Gastroesophageal sphincter (tissue), 4 donors: ENCODE measurements at regions not wholly inside any gene's neighbourhood (a gene's known extent, or its start where the extent isn't known, plus 50 kb on each side); places are given as distances from the start of the nearest gene placed in this dataset.
A peak's percentile ranks its signal among the peaks of the same experiment; 100 is the strongest.

Source experiments
- ATAC-seq: fragments of 150-250 bp; one replicate; pipeline ENCODE4 v1.9.1; 2016; ENCODE audit warnings: mild to moderate bottlenecking, moderate library complexity
- H3K27ac ChIP-seq, 4 donors: fragments of 200-600 bp; sonication (generic) in 3 of 4; 1 replicate in 3 of 4; 2 replicates in 1 of 4; pipeline ENCODE4 v1.5.1; 2016 to 2019
- H3K27me3 ChIP-seq: fragments of 200-600 bp; sonication (generic); one replicate; pipeline ENCODE4 v1.5.1; 2019
- H3K36me3 ChIP-seq, 2 donors: fragments of 200-600 bp; sonication (generic); one replicate each; pipeline ENCODE4 v1.5.1; 2019; ENCODE audit warnings: control low read depth in 1 of 2
- H3K4me1 ChIP-seq, 3 donors: fragments of 200-600 bp; sonication (generic); 1 replicate in 2 of 3; 2 replicates in 1 of 3; pipeline ENCODE4 v1.5.1; 2016 to 2019; ENCODE audit warnings: control low read depth in 2 of 3
- H3K4me3 ChIP-seq, 2 donors: fragments of 200-600 bp; sonication (generic); one replicate each; pipeline ENCODE4 v1.5.1; 2019; ENCODE audit warnings: mild to moderate bottlenecking in 1 of 2, moderate library complexity in 1 of 2
- H3K9me3 ChIP-seq, 3 donors: fragments of 200-600 bp; sonication (generic); one replicate each; pipeline ENCODE4 v1.5.1; 2017 to 2019; ENCODE audit warnings: control low read depth in 2 of 3
- CTCF ChIP-seq, 4 experiments: fragments of 200-600 bp in 2 of 4; fragments of 450-650 bp in 2 of 4; sonication (generic) in 1 of 4; IDR thresholded peaks; one replicate each; pipeline ENCODE4 v1.5.1; 2017 to 2019; ENCODE audit warnings: antibody characterized with exemption in 4 of 4, mild to moderate bottlenecking in 2 of 4, moderate library complexity in 2 of 4
- EP300 ChIP-seq: sonication (generic); formaldehyde crosslinking; IDR thresholded peaks from one replicate; pipeline ENCODE4 v1.6.1; 2017; ENCODE audit warnings: antibody characterized with exemption, mild to moderate bottlenecking
- POLR2A ChIP-seq, 2 donors: fragments of 450-650 bp; IDR thresholded peaks; one replicate each; pipeline ENCODE4 v1.6.1; 2017; ENCODE audit warnings: antibody characterized with exemption in 2 of 2, mild to moderate bottlenecking in 2 of 2, moderate library complexity in 1 of 2
- POLR2AphosphoS5 ChIP-seq: sonication (generic); formaldehyde crosslinking; IDR thresholded peaks from one replicate; pipeline ENCODE4 v1.6.1; 2017; ENCODE audit warnings: antibody characterized with exemption
- WGBS, 2 donors: methylation state at CpG; one replicate each; pipeline ENCODE4 v1.1.5; 2018; ENCODE audit warnings: low coverage in 1 of 2; 5-methylcytosine and 5-hydroxymethylcytosine counted together

GRCh38 chr6:21732731-21733130, 139.2 kb downstream of the SOX4 start:
- no peaks in the 10 kb centered on the region for H3K27me3 ChIP-seq
- 37 to 94% methylated on average over 2 of the region's 2 CpGs for WGBS, 2 donors
- peak overlapping the region in 3 of 4 donors; percentile 72 to 75 (median 74) for H3K27ac ChIP-seq
- no peak for ATAC-seq
- TF ChIP-seq POLR2AphosphoS5 = no peak
- TF ChIP-seq POLR2A (IDR thresholded peaks at IDR 0.05) = no peak
- H3K36me3 ChIP-seq = no peaks in the 10 kb centered on the region
- H3K9me3 ChIP-seq = no peaks in the 10 kb centered on the region
- no peak overlapping the region for H3K4me3 ChIP-seq
- peaks cover 0 to 51% (median 9%) of the 10 kb centered on the region in 3 donors for H3K4me1 ChIP-seq

- peaks cover 0 to 55% (median 9%) of the 10 kb centered on the region in 3 donors for H3K4me1 ChIP-seq
- peak overlapping the region in 3 of 4 donors; percentile 8 to 75 (median 74) for H3K27ac ChIP-seq
- no peaks in the 10 kb centered on the region for H3K27me3 ChIP-seq
- no peaks in the 10 kb centered on the region for H3K36me3 ChIP-seq
- H3K4me3 ChIP-seq = no peak overlapping the region
- 64 to 67% methylated on average over 1 of the region's 1 CpG for WGBS, 2 donors
- ATAC-seq = no peak
- TF ChIP-seq CTCF (IDR thresholded peaks at IDR 0.05) (no peak), POLR2AphosphoS5 (no peak), EP300 (no peak), POLR2A (IDR thresholded peaks at IDR 0.05) (no peak)
- H3K9me3 ChIP-seq = no peaks in the 10 kb centered on the region
Observed at GRCh38 chr6:21733311-21733710, 139.8 kb downstream of the SOX4 start.

GRCh38 chr6:21734204-21734603, 140.7 kb downstream of the SOX4 start:
- TF ChIP-seq EP300 (no peak), POLR2A (IDR thresholded peaks at IDR 0.05) (no peak), POLR2AphosphoS5 (no peak), CTCF (IDR thresholded peaks at IDR 0.05) (no peak)
- no peaks in the 10 kb centered on the region for H3K27me3 ChIP-seq
- no peak overlapping the region for H3K4me3 ChIP-seq
- H3K36me3 ChIP-seq = no peaks in the 10 kb centered on the region
- H3K4me1 ChIP-seq = peaks cover 0 to 57% (median 9%) of the 10 kb centered on the region in 3 donors
- ATAC-seq = no peak
- 70 to 86% methylated on average over 3 of the region's 3 CpGs for WGBS, 2 donors
- H3K27ac ChIP-seq = peak overlapping the region in 1 of 4 donors; percentile 75
- H3K9me3 ChIP-seq = no peaks in the 10 kb centered on the region

- no peak for TF ChIP-seq CTCF (IDR thresholded peaks at IDR 0.05)
- TF ChIP-seq EP300 = no peak
- no peak for TF ChIP-seq POLR2AphosphoS5
- TF ChIP-seq POLR2A (IDR thresholded peaks at IDR 0.05) = no peak
- Histone ChIP-seq H3K27me3 (no peaks in the 10 kb centered on the region), H3K4me3 (no peak overlapping the region), H3K36me3 (no peaks in the 10 kb centered on the region), H3K9me3 (no peaks in the 10 kb centered on the region), H3K4me1 (peaks cover 7 to 62% (median 11%) of the 10 kb centered on the region in 3 donors), H3K27ac (no peak overlapping the region)
- no peak for ATAC-seq
- 89 to 93% methylated on average over 5 of the region's 5 CpGs for WGBS, 2 donors
Observed at GRCh38 chr6:21738180-21739094, 144.9 kb downstream of the SOX4 start.

GRCh38 chr6:21739241-21739640, 145.7 kb downstream of the SOX4 start:
- H3K4me1 ChIP-seq = peaks cover 7 to 60% (median 11%) of the 10 kb centered on the region in 3 donors
- H3K9me3 ChIP-seq = no peaks in the 10 kb centered on the region
- no peaks in the 10 kb centered on the region for H3K27me3 ChIP-seq
- no peak for TF ChIP-seq POLR2AphosphoS5
- TF ChIP-seq EP300 = no peak
- no peak overlapping the region for H3K4me3 ChIP-seq
- ATAC-seq = no peak
- H3K36me3 ChIP-seq = no peaks in the 10 kb centered on the region
- no peak overlapping the region for H3K27ac ChIP-seq
- WGBS, 2 donors = 83 to 85% methylated on average over 2 of the region's 2 CpGs

- ATAC-seq = no peak
- Histone ChIP-seq H3K27me3 (no peaks in the 10 kb centered on the region), H3K27ac (peak overlapping the region in 1 of 4 donors; percentile 65), H3K4me3 (no peak overlapping the region), H3K9me3 (no peaks in the 10 kb centered on the region), H3K36me3 (no peaks in the 10 kb centered on the region), H3K4me1 (peaks cover 7 to 64% (median 11%) of the 10 kb centered on the region in 3 donors)
- no peak for TF ChIP-seq EP300
- no peak for TF ChIP-seq POLR2A (IDR thresholded peaks at IDR 0.05)
- TF ChIP-seq CTCF (IDR thresholded peaks at IDR 0.05) = no peak
- no peak for TF ChIP-seq POLR2AphosphoS5
- 79 to 91% methylated on average over 4 to 5 of the region's 5 CpGs for WGBS, 2 donors
Observed at GRCh38 chr6:21739838-21740237, 146.3 kb downstream of the SOX4 start.
